GM21737 (cell line): ENCODE measurements at regions not wholly inside any gene's neighbourhood (a gene's known extent, or its start where the extent isn't known, plus 50 kb on each side); places are given as distances from the start of the nearest gene placed in this dataset.
"Not testable (repeated sequence)": the region's sequence is repeated elsewhere in the genome, so short reads cannot be mapped to it uniquely, and the experiment has no call there.

Experiments used
- ATAC-seq: cut with Tn5 transposase; IDR thresholded peaks from one replicate; pipeline ENCODE4 v1.9.1; 2021; ENCODE audit warnings: mild to moderate bottlenecking, moderate library complexity; ENCODE audit not compliant: unreplicated experiment

DNA sequence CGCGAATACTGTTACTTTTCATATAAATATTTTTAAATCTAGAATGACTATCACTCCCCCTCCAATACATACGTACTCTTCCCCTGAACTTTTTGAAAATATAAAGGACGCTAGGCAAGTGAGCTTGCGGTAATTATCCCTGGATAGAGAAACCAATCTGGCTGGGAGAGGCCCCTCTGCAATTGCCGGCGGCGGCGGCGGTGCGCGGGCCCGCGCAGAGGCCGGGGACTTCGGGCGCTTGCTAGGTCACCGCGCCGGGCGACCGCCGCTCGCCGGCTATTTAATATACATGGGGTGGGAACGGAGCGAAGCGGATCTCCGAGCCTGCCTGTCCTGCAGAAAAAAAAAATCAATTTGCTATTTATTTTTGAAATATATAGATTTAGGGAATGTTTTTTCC is 416.3 kb upstream of the ESRRG start:
- ATAC-seq, result no peak

GRCh38 chr1:217138799-217139466 is 415.7 kb upstream of the ESRRG start:
- no peak for ATAC-seq

DNA sequence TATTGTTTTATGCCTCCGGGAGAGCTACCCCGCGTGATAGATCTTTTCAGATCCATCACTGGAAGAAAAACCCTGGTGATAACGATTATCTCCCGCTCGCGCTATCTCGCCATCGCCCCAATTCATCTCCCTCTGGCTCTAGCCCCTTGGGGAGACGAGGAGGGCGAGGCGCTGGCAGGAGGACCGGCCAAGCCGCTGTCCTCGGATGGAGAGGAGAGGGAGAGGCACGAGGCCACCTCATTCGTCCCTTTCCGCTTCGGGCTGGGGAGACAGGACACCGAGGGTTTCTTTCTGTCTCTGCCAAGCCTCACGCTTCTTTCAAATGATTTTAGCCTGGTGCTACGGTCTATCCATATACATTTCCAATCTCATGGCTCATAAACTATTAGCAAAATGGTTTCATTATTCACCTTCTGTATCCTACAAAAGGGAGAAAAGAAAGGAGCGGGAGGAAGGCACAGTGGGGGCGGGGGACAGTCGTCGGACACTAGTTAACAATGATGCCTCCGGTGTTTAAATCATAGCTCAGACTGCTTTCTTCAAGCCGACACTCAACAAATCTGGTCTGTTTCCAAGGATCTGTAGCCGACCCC is 415.0 kb upstream of the ESRRG start:
- ATAC-seq, result no peak

DNA sequence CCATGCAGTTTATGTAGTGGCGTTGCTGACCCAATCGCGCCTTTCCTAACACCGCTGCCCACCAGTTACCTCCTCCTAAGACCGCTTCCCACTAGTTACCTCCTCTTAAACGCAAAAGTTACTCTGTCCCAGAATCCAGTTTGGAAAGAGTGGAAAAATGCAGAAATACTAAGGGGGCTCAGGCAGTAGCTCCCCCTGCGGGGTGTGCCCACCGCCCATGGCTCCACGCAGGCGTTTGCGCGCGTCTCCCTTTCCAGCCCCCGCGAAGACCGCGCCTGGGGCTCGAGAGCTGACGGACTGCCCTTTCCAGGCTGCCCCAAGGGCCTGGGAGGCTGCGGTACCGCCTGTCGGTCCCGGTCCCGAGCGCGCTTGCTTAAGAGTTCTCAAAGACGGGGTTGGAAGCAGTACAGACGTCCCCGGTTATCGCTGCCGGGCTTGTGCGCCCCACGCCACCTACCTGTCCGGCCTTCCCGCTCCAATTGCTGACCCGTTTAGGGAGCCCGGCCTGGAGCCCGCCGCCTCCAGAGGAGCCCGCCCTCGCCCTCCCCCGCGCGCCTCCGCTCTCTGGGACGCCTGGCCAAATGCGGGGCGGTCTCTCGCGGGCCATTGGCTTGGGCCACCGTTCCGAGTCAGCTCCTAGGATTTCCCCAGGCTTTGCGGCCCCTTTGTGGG is 414.1 kb upstream of the ESRRG start:
- ATAC-seq, result no peak

DNA sequence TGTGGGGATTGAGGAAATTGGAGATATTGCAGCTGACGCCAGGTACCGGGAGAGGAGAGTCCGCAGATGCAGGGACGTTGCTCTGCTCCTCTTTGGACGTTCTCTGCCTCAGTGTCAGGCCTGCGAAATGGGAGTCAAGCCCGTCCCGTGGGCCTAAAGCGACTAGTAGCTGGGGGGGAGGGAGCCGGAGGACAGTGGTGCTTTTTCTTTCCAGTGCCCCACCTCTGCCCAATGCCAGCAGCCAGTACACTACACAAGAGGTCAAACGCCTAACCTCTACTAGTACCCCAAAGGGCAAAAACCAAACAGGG is 413.6 kb upstream of the ESRRG start:
- no peak for ATAC-seq

DNA sequence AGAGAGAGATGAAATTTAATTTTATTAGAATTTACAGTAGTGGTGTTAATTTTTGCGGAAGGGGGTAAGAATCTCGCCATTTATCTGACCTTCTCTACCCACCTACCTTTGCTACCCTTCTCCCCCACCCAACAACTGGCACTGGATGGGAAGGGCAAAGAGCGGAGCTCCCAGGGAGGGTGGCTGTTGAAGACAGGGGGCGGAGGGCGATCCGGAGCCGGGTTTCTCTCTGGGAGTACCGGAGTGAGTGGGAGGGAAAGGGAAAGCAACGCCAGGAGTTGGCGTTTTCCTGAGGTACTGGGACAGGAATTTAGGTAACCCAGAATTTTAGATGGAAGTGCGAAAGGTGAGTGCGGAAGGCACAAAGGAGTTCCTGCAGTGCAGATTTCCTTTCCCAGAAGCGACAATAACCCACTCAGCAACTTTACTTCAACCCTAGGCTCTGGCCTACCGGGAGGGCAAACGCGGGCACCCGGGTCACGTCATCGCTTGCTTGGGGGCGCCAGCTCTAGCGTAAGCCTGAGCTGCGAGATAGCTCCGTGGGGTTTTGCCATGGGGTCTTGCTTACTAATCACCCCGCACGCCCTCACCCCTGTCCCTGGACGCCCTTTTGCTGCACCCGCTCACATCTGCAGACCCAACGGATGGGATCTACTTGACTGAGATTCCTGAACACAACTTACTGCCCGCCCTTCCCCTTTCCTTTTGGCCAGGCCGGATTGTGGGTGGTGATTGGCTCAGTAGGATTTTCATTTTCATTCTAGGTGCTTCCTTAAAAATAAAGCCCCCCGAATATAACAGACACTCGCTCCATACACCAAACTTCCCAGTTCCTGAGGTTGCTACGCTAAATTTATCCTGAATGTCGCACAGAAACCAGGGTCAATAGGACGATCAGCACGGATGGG is 413.0 kb upstream of the ESRRG start:
- ATAC-seq, result no peak

DNA sequence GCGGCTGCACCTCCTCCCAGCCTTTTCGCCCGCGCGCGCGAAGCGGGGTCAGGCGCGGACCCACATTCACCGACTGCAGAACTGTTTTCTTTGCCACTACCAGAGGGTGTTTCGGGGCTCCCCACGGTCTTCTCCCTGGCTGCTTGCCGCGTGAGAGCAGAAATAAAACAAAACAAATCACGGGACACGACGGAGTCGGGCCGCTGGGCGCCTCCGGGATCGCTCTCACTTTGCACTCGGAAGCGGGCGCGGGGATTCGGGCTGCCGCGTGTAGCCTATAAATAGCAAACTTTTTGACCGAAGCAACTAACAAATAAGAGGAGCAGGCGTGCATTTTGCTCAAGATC is 412.3 kb upstream of the ESRRG start:
- ATAC-seq, result no peak

DNA sequence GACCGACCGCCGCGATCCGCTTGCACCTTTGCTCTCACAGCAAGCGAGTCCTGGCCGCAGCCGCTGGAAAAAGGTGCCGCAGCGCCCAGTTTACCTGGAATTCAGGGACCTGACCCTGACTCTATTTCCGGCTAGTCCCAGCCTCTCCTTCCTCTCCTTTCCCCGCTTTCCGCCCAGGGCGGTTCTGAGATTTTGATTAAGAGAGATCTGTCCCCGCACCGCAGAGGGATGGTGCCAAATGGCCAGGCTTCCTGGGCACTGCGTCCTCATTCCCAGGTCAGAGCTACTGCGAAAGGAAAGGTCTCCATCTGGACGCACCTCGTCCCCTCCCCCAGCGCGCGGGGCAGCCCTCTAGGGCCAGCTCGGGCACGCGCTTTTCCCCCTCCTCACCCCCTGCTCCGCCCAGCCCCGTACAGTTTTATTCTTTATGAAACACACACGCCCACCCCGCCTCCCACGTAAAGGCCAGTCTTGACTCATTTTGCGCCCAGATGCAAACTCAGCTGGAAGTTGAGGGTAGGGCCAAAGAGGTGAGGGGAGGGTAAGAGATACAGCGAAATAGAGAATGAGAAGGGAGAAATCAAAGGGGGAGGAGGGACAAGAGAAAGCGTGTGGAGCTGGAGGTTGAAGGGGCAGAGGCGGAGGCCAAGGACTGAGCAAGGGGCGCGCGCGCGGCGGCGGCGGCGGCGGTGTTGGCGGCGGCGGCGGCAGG is 411.8 kb upstream of the ESRRG start:
- no peak for ATAC-seq

GRCh38 chr1:217133958-217134856 is 411.0 kb upstream of the ESRRG start:
- ATAC-seq, result no peak

- ATAC-seq, result no peak
Measured at GRCh38 chr1:217133092-217133491, 409.9 kb upstream of the ESRRG start.

- ATAC-seq, result not testable (repeated sequence)
Measured at GRCh38 chr1:217123340-217123739, 400.1 kb upstream of the ESRRG start.

DNA sequence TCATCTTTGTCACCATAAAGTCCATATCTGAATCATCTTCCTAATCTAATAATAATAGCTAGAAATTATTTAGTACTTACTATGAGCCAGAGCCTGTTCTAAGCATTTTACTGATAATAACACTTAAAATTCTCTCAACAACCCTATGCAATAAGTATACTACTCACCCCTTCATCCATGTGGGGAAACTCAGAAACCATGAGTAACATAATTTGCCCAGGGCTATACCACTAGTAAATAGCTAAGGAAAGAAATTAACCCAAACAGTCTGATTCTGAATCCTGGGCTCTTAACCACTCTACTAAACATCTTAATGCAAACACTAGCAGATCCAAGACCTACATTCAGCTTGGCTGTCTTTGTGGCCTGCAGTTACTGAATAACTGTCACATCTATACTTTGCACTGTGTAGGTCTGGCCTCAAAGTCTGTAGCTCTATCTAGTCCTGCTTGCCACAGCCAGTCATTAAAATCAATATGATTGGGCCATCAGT is 394.8 kb upstream of the ESRRG start:
- no peak for ATAC-seq

- no peak for ATAC-seq
Measured at GRCh38 chr1:217115404-217116380, 392.5 kb upstream of the ESRRG start.

- no peak for ATAC-seq
Measured at GRCh38 chr1:217109928-217110327, 386.7 kb upstream of the ESRRG start.

GRCh38 chr1:217106231-217106901 is 383.1 kb upstream of the ESRRG start:
- no peak for ATAC-seq

- ATAC-seq, result no peak
Measured at GRCh38 chr1:217105437-217105836, 382.2 kb upstream of the ESRRG start.

GRCh38 chr1:217097819-217098218 is 374.6 kb upstream of the ESRRG start:
- ATAC-seq, result no peak

- ATAC-seq, result no peak
Measured at GRCh38 chr1:217096200-217096599, 373.0 kb upstream of the ESRRG start.
